ENCODE measurements at regions not wholly inside any gene's neighbourhood (a gene's known extent, or its start where the extent isn't known, plus 50 kb on each side); places are given as distances from the start of the nearest gene placed in this dataset.

- TF ChIP-seq, protein P1, sequence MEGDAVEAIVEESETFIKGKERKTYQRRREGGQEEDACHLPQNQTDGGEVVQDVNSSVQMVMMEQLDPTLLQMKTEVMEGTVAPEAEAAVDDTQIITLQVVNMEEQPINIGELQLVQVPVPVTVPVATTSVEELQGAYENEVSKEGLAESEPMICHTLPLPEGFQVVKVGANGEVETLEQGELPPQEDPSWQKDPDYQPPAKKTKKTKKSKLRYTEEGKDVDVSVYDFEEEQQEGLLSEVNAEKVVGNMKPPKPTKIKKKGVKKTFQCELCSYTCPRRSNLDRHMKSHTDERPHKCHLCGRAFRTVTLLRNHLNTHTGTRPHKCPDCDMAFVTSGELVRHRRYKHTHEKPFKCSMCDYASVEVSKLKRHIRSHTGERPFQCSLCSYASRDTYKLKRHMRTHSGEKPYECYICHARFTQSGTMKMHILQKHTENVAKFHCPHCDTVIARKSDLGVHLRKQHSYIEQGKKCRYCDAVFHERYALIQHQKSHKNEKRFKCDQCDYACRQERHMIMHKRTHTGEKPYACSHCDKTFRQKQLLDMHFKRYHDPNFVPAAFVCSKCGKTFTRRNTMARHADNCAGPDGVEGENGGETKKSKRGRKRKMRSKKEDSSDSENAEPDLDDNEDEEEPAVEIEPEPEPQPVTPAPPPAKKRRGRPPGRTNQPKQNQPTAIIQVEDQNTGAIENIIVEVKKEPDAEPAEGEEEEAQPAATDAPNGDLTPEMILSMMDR (IDR thresholded peaks at IDR 0.05; ENCODE audit: borderline replicate concordance, extremely low read depth, low read length, poor library complexity, severe bottlenecking): no peak
- no peak for TF ChIP-seq EZH2 (IDR thresholded peaks at IDR 0.05; ENCODE audit: borderline replicate concordance, low read depth, low read length, severe bottlenecking)
Observed at GRCh38 chr1:209368864-209369598, 214.5 kb upstream of the CAMK1G start.

All from DND-41 (cell line).